AG04450 (cell line): ENCODE measurements at regions not wholly inside any gene's neighbourhood (a gene's known extent, or its start where the extent isn't known, plus 50 kb on each side); places are given as distances from the start of the nearest gene placed in this dataset.

Source experiments
- CTCF ChIA-PET: fragments of 300-600, 350-600 bp; formaldehyde crosslinking; extraction: SDS; loops from one replicate; lab custom pipeline; 2022; ENCODE audit warnings: antibody characterized with exemption, inconsistent platforms; lab: Charles Lee
- POLR2A ChIA-PET: fragments of 350-600 bp; formaldehyde crosslinking; extraction: SDS; loops from one replicate; lab custom pipeline; 2021; ENCODE audit warnings: antibody characterized with exemption, inconsistent platforms; lab: Yijun Ruan, JAX
- DNase-seq: peaks from one replicate; pipeline ENCODE4 v3.0.0-alpha.2; 2011; ENCODE audit warnings: low read depth, low spot score
- H3K27ac ChIP-seq: one replicate; pipeline ENCODE4 v1.5.1; 2012; ENCODE audit warnings: low read depth, low read length, control low read depth
- H3K27me3 ChIP-seq: one replicate; pipeline ENCODE4 v1.6.0; 2012; ENCODE audit warnings: low read length; ENCODE audit not compliant: control insufficient read depth, insufficient read depth
- H3K4me3 ChIP-seq: 2 replicates; pipeline ENCODE4 v1.5.1; 2011; ENCODE audit warnings: mild to moderate bottlenecking, low read depth, low read length, control low read depth
- H3K9me3 ChIP-seq: 2 replicates; pipeline ENCODE4 v1.5.1; 2012; ENCODE audit warnings: low read length; ENCODE audit not compliant: control insufficient read depth, insufficient read depth
- TF ChIP-seq, protein P1 (sequence below): IDR thresholded peaks from 2 replicates; pipeline ENCODE4 v1.5.1; 2011; ENCODE audit warnings: low read depth, low read length, control low read depth, inconsistent platforms

DNA sequence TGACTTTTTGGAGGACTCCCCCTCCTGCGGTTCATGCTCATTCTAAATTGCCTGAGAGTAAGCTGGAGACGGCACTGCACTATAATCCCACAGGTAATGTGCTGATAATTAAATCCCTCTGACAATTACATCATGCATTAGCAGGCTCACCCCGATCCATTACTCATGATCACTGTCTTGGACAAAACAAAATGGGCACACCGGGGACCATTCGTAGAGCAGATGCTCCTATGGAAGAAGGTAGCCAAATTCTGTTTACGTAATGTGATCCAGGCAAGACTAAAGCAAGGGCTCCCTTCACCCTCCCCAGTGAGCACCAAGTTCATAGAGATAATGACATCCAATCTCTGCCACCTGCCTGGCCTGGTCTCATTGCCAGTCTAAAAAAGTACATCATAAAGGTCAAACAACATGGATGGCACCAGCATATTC lies 657.1 kb upstream of the SOX11 start:
- no peak for DNase-seq

DNA sequence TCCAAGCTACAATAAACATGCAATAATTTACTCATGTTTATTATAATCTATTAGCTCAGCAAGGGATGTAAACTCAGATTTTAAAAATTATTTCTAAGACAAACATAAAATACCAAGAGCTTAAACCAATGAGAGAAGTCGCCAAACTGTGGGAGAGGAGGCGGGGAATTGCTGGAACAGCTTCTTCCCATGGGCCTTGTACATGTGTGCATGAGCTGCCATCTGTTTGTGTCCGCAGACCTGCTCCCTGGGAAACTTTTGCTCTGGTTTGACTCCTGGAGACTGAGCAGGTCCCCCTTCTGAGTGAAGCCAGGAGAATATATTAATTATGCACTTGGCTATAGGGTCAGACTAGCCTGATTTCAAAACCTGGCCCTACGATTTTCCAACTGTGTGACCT lies 655.9 kb upstream of the SOX11 start:
- H3K9me3 ChIP-seq = peaks cover 12% of the 10 kb centered on the region; the same call in 1 of the 2 replicates
- TF ChIP-seq, protein P1, sequence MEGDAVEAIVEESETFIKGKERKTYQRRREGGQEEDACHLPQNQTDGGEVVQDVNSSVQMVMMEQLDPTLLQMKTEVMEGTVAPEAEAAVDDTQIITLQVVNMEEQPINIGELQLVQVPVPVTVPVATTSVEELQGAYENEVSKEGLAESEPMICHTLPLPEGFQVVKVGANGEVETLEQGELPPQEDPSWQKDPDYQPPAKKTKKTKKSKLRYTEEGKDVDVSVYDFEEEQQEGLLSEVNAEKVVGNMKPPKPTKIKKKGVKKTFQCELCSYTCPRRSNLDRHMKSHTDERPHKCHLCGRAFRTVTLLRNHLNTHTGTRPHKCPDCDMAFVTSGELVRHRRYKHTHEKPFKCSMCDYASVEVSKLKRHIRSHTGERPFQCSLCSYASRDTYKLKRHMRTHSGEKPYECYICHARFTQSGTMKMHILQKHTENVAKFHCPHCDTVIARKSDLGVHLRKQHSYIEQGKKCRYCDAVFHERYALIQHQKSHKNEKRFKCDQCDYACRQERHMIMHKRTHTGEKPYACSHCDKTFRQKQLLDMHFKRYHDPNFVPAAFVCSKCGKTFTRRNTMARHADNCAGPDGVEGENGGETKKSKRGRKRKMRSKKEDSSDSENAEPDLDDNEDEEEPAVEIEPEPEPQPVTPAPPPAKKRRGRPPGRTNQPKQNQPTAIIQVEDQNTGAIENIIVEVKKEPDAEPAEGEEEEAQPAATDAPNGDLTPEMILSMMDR = no peak
- no peaks in the 10 kb centered on the region for H3K27me3 ChIP-seq
- H3K27ac ChIP-seq = no peak overlapping the region
- ChIA-PET POLR2A (no interaction called here), CTCF (no interaction called here)
- no peak for DNase-seq
- no peak overlapping the region for H3K4me3 ChIP-seq

More for the DNA sequence above, 657.1 kb upstream of the SOX11 start:
- CTCF ChIA-PET = no interaction called here
- Histone ChIP-seq H3K27me3 (no peaks in the 10 kb centered on the region), H3K27ac (no peak overlapping the region), H3K4me3 (no peak overlapping the region), H3K9me3 (peaks cover 12% of the 10 kb centered on the region; the same call in 1 of the 2 replicates)
- TF ChIP-seq, protein P1 = no peak
- POLR2A ChIA-PET = no interaction called here

DNA sequence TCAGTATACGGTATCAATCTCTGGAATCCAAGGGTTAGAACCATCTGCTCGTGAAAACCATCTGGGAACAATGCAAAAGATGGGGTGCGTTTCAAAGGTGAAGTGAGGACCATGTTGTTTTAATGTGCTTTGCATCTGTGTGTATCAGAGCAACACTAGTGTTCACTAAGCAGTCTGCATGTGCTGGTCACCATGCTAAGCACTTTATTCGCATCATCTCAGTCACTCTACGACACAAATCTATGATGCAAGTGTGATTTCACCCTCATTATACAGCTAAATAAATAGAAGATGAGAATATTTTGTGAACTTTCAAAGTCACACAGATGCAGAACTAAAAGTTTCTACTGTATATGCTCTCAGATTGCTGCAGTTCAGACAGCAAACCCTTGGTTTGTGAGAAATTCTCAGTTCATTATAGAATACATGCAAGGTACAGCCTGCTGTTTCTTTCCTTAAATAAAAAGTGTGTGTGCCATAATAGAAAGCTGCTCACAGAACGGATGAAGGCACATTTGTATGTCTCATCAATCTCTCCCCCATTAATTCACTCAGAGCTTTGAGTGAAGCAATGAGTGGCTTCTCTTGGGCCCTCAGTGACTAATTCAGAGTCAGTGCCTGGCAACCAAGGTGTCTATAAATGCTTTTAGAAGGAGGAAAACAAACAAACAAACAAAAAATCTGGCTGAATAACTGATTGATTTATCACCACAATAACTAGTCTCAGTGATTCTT lies 652.8 kb upstream of the SOX11 start:
- peaks cover 18% of the 10 kb centered on the region for H3K9me3 ChIP-seq
- no peak overlapping the region for H3K27ac ChIP-seq
- H3K27me3 ChIP-seq = no peaks in the 10 kb centered on the region
- no peak overlapping the region for H3K4me3 ChIP-seq
- DNase-seq = no peak
- TF ChIP-seq, protein P1 = no peak
- POLR2A ChIA-PET = no interaction called here
- CTCF ChIA-PET = no interaction called here

DNA sequence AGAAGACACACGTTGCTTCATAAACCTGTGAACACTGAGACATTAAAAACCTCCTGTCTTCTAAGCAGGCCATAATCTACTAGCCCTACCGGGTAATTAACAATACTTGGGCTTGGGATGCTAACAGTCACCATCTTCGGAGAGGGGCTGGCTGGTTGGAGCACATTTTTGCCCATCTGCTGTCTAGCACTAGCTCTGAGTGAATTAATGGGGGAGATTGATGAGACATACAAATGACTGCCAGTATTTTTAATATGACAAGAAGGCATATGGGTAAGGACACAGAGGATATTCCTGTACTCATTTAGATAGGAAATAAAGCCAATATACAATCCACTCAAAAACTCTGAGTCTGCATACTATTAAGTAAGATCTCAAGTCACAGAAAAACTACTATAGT lies 651.6 kb upstream of the SOX11 start:
- peaks cover 18% of the 10 kb centered on the region for H3K9me3 ChIP-seq
- TF ChIP-seq, protein P1 = no peak
- CTCF ChIA-PET = no interaction called here
- no peaks in the 10 kb centered on the region for H3K27me3 ChIP-seq
- H3K4me3 ChIP-seq = no peak overlapping the region
- no peak for DNase-seq
- H3K27ac ChIP-seq = no peak overlapping the region
- POLR2A ChIA-PET = no interaction called here

DNA sequence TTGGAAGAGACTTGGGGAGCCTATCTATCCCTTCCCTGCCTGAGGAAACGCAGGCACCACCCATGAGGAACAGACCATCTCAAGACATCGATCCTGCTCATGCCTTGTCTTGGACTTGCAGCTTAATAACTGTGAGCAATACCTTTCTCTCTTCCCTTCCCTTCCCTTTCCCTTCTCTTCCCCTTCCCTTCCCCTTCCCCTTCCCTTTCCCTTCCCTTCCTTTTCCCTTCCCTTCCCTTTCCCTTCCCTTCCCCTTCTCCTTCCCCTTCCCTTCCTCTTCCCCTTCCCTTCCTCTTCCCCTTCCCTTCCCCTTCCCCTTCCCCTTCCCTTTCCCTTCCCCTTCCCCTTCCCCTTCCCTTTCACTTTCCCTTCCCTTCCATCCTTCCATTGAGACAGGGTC lies 650.7 kb upstream of the SOX11 start:
- CTCF ChIA-PET = no interaction called here
- TF ChIP-seq, protein P1 = no peak

More for the DNA sequence above, 650.7 kb upstream of the SOX11 start:
- Histone ChIP-seq H3K4me3 (no peak overlapping the region), H3K27ac (no peak overlapping the region), H3K9me3 (peaks cover 16% of the 10 kb centered on the region), H3K27me3 (no peaks in the 10 kb centered on the region)
- POLR2A ChIA-PET = no interaction called here
- DNase-seq = no peak
